Esophagus squamous epithelium (tissue), 5 donors: ENCODE measurements at regions not wholly inside any gene's neighbourhood (a gene's known extent, or its start where the extent isn't known, plus 50 kb on each side); places are given as distances from the start of the nearest gene placed in this dataset.

Experiments
- DNase-seq: peaks from one replicate; lab custom pipeline; 2025; lab: John Stamatoyannopoulos, UW
- H3K27ac ChIP-seq, 4 donors: fragments of 200-600 bp; sonication (generic); one replicate each; pipeline ENCODE4 v1.5.1; 2016 to 2019; ENCODE audit warnings: mild to moderate bottlenecking in 1 of 4
- H3K27me3 ChIP-seq, 4 donors: fragments of 200-600 bp; sonication (generic); 1 replicate in 3 of 4; 2 replicates in 1 of 4; pipeline versions ENCODE4 v1.5.1 to v1.6.0; 2017 to 2021; ENCODE audit warnings: antibody characterized with exemption in 1 of 4
- H3K36me3 ChIP-seq, 3 donors: fragments of 200-600 bp; sonication (generic); one replicate each; pipeline ENCODE4 v1.5.1; 2016 to 2019
- H3K4me1 ChIP-seq, 3 donors: fragments of 200-600 bp; sonication (generic); one replicate each; pipeline ENCODE4 v1.5.1; 2017 to 2019
- H3K4me3 ChIP-seq, 4 donors: fragments of 200-600 bp; sonication (generic); 1 replicate in 3 of 4; 2 replicates in 1 of 4; pipeline ENCODE4 v1.5.1; 2016 to 2019; ENCODE audit warnings: mild to moderate bottlenecking in 2 of 4, moderate library complexity in 1 of 4
- H3K9me3 ChIP-seq, 3 donors: fragments of 200-600 bp; sonication (generic); one replicate each; pipeline ENCODE4 v1.5.1; 2016 to 2019
- CTCF ChIP-seq, 6 experiments: fragments of 450-650 bp in 4 of 6; fragments of 200-600 bp in 2 of 6; sonication (generic) in 2 of 6; IDR thresholded peaks; one replicate each; pipeline ENCODE4 v1.5.1; 2016 to 2019; ENCODE audit warnings: antibody characterized with exemption in 6 of 6, mild to moderate bottlenecking in 4 of 6, moderate library complexity in 4 of 6
- POLR2A ChIP-seq, 4 donors: fragments of 450-650 bp; IDR thresholded peaks; one replicate each; pipeline ENCODE4 v1.6.1; 2017; ENCODE audit warnings: antibody characterized with exemption in 4 of 4, mild to moderate bottlenecking in 4 of 4, moderate library complexity in 3 of 4
- WGBS, 2 donors: methylation state at CpG; one replicate each; pipeline ENCODE4 v1.1.5; 2018; 5-methylcytosine and 5-hydroxymethylcytosine counted together
- intact Hi-C: fragments of 100-400 bp; cut with DNase I; formaldehyde crosslinking; loops from one replicate; pipeline ENCODE4 v1.15.0; 2022
- donor health status: DM: yes; HTN: yes; CAD: no.

GRCh38 chr9:126131066-126132010 is 195.3 kb upstream of the MVB12B start:
- WGBS, 2 donors: 58 to 78% methylated on average over 6 to 14 of the region's 16 CpGs
- peaks cover 0 to 56% (median 0%) of the 10 kb centered on the region in 4 donors for H3K27me3 ChIP-seq
- intact Hi-C loops: no loop called here
- H3K4me3 ChIP-seq: no peak overlapping the region
- TF ChIP-seq CTCF (IDR thresholded peaks at IDR 0.05): no peak
- no peak for TF ChIP-seq POLR2A (IDR thresholded peaks at IDR 0.05)
- H3K27ac ChIP-seq: no peak overlapping the region
- DNase-seq: no peak
- H3K4me1 ChIP-seq: no peaks in the 10 kb centered on the region
- H3K9me3 ChIP-seq: no peaks in the 10 kb centered on the region
- H3K36me3 ChIP-seq: no peaks in the 10 kb centered on the region

GRCh38 chr9:126132746-126133145 is 193.9 kb upstream of the MVB12B start:
- intact Hi-C loops: no loop called here
- H3K36me3 ChIP-seq: no peaks in the 10 kb centered on the region
- no peak overlapping the region for H3K4me3 ChIP-seq
- H3K4me1 ChIP-seq: no peaks in the 10 kb centered on the region
- H3K27me3 ChIP-seq: peaks cover 0 to 43% (median 0%) of the 10 kb centered on the region in 4 donors
- no peak for DNase-seq
- H3K27ac ChIP-seq: no peak overlapping the region
- TF ChIP-seq CTCF (IDR thresholded peaks at IDR 0.05) (no peak), POLR2A (IDR thresholded peaks at IDR 0.05) (no peak)
- peaks cover 0 to 7% (median 0%) of the 10 kb centered on the region in 3 donors for H3K9me3 ChIP-seq

GRCh38 chr9:126144196-126144595 is 182.4 kb upstream of the MVB12B start:
- Histone ChIP-seq H3K27ac (no peak overlapping the region), H3K27me3 (peaks cover 0 to 45% (median 0%) of the 10 kb centered on the region in 4 donors), H3K9me3 (peaks cover 0 to 6% (median 0%) of the 10 kb centered on the region in 3 donors), H3K4me3 (no peak overlapping the region), H3K36me3 (no peaks in the 10 kb centered on the region), H3K4me1 (peaks cover 0 to 7% (median 4%) of the 10 kb centered on the region in 3 donors)
- DNase-seq: no peak
- intact Hi-C loops: no loop called here
- WGBS, 2 donors: 60 to 83% methylated on average over 1 of the region's 1 CpG
- TF ChIP-seq CTCF (IDR thresholded peaks at IDR 0.05) (no peak), POLR2A (IDR thresholded peaks at IDR 0.05) (no peak)

GRCh38 chr9:126144603-126145456 is 181.8 kb upstream of the MVB12B start:
- Histone ChIP-seq H3K27me3 (peaks cover 0 to 45% (median 0%) of the 10 kb centered on the region in 4 donors), H3K4me3 (no peak overlapping the region), H3K4me1 (peaks cover 0 to 7% (median 4%) of the 10 kb centered on the region in 3 donors), H3K27ac (no peak overlapping the region), H3K9me3 (peaks cover 0 to 6% (median 0%) of the 10 kb centered on the region in 3 donors), H3K36me3 (no peaks in the 10 kb centered on the region)
- TF ChIP-seq POLR2A (IDR thresholded peaks at IDR 0.05) (no peak), CTCF (IDR thresholded peaks at IDR 0.05) (no peak)
- no peak for DNase-seq
- intact Hi-C loops: no loop called here
- WGBS, 2 donors: 66 to 67% methylated on average over 8 to 11 of the region's 11 CpGs
